Ovary (tissue), 7 donors: ENCODE measurements at regions not wholly inside any gene's neighbourhood (a gene's known extent, or its start where the extent isn't known, plus 50 kb on each side); places are given as distances from the start of the nearest gene placed in this dataset. TPM values are rescaled to one million over a fixed set of nuclear protein-coding genes. Genes with fewer than 3 reads are reported as not detected.

Source experiments
- DNase-seq, 5 donors: peaks; one replicate each; pipeline ENCODE4 v3.0.0-alpha.2; 2019 to 2020
- H3K27ac ChIP-seq, 2 donors: fragments of 200-600 bp; one replicate each; pipeline versions ENCODE4 v1.5.1 to v1.8.0; 2019 to 2022
- H3K27me3 ChIP-seq: fragments of 200-600 bp; one replicate; pipeline ENCODE4 v1.8.0; 2022
- H3K36me3 ChIP-seq: fragments of 200-600 bp; sonication (generic); one replicate; pipeline ENCODE4 v1.5.1; 2019
- H3K4me1 ChIP-seq: one replicate; pipeline ENCODE4 v1.8.1; 2013; ENCODE audit warnings: mild to moderate bottlenecking, moderate library complexity; ENCODE audit not compliant: insufficient read depth
- H3K4me3 ChIP-seq: fragments of 200-600 bp; sonication (generic); one replicate; pipeline ENCODE4 v1.5.1; 2017
- H3K9me3 ChIP-seq, 2 donors: fragments of 200-600 bp in 1 of 2; sonication (generic) in 1 of 2; one replicate each; pipeline versions ENCODE4 v1.5.1 to v1.8.1; 2013 to 2019; ENCODE audit warnings: mild to moderate bottlenecking in 1 of 2, moderate library complexity in 1 of 2
- EP300 ChIP-seq: sonication (generic); formaldehyde crosslinking; IDR thresholded peaks from one replicate; pipeline ENCODE4 v1.6.1; 2017; ENCODE audit warnings: antibody characterized with exemption
- POLR2A ChIP-seq: fragments of 450-650 bp; IDR thresholded peaks from one replicate; pipeline ENCODE4 v1.6.1; 2017; ENCODE audit warnings: antibody characterized with exemption, mild to moderate bottlenecking, moderate library complexity
- WGBS, 3 donors: extraction: QIAGEN DNeasy Blood & Tissue Kit in 1 of 3; methylation state at CpG; one replicate each; pipeline versions ENCODE4 v1.1.5 to v1.1.7; 2013 to 2017; 5-methylcytosine and 5-hydroxymethylcytosine counted together
- intact Hi-C, 4 donors: fragments of 100-400 bp; cut with DNase I; formaldehyde crosslinking; loops; one replicate each; pipeline versions ENCODE4 v1.11.0 to v1.15.1; 2022 to 2023
- small RNA-seq: library from RNA; depleted of rRNA; stranded (forward); fragments of <200 nt; gene quantifications from one replicate; pipeline ENCODE3, GENCODE V24; 2016
- TF ChIP-seq, protein P1 (sequence below), 3 donors: fragments of 450-650 bp in 2 of 3; fragments of 200-600 bp in 1 of 3; IDR thresholded peaks; one replicate each; pipeline versions ENCODE4 v1.5.1 to v1.8.0; 2016 to 2022; ENCODE audit warnings: antibody characterized with exemption in 3 of 3, mild to moderate bottlenecking in 1 of 3
- donor health status: DM: no; HTN: no; CAD: no; lungs with moderate emphysema.
- donor health status: DM: no; HTN: no; CAD: no.
- donor health status: Bipolar disorder and iron deficiency.
- donor health status: DM: no; HTN: no; CAD: no.
- donor health status: DM: yes; HTN: yes; CAD: no.

DNA sequence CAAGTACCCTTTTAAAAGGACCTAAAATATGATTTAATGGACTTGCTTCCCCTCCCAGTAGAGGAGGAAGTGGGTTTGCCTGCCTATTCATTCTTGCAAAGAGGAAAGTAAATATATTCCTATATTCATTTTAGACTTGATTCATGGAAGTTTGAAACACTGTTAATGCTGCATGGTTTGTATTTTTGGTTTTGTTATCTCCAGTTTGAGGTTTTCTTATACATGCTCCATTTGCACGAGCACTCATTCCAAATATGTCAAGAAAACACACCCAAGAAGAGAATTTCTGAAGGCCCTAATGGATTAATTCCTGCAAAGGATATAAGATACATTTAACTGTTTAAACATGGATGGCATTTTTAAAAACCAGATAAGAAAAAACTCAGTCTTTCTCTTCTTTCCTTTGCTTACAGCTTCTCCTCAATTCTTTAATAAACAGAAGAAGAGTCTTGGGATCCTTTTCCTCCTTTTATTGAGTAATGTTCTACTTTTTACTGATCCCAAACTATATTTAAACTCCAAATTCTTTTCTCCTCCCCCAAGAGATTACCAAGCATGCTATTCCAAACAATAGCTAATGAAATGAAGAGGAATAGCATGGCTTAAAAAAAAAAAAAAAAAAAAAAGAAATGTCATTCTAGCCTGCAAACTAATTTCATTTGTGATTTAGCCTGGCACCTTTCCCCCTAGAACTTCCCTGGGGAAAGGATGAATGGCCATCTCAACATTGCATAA is 54.6 kb upstream of the LDB2 start:
- no peak for DNase-seq
- Histone ChIP-seq H3K27me3 (no peaks in the 10 kb centered on the region), H3K36me3 (no peaks in the 10 kb centered on the region), H3K4me1 (no peaks in the 10 kb centered on the region), H3K27ac (no peak overlapping the region), H3K4me3 (no peak overlapping the region), H3K9me3 (peaks cover 0 to 3% of the 10 kb centered on the region in 2 donors)
- TF ChIP-seq, protein P1, sequence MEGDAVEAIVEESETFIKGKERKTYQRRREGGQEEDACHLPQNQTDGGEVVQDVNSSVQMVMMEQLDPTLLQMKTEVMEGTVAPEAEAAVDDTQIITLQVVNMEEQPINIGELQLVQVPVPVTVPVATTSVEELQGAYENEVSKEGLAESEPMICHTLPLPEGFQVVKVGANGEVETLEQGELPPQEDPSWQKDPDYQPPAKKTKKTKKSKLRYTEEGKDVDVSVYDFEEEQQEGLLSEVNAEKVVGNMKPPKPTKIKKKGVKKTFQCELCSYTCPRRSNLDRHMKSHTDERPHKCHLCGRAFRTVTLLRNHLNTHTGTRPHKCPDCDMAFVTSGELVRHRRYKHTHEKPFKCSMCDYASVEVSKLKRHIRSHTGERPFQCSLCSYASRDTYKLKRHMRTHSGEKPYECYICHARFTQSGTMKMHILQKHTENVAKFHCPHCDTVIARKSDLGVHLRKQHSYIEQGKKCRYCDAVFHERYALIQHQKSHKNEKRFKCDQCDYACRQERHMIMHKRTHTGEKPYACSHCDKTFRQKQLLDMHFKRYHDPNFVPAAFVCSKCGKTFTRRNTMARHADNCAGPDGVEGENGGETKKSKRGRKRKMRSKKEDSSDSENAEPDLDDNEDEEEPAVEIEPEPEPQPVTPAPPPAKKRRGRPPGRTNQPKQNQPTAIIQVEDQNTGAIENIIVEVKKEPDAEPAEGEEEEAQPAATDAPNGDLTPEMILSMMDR (IDR thresholded peaks at IDR 0.05) = no peak
- TF ChIP-seq EP300 = no peak
- TF ChIP-seq POLR2A = no peak
- intact Hi-C loops = no loop called here
- WGBS, 3 donors = 6 to 14% (median 10%) methylated on average over 1 of the region's 1 CpG

DNA sequence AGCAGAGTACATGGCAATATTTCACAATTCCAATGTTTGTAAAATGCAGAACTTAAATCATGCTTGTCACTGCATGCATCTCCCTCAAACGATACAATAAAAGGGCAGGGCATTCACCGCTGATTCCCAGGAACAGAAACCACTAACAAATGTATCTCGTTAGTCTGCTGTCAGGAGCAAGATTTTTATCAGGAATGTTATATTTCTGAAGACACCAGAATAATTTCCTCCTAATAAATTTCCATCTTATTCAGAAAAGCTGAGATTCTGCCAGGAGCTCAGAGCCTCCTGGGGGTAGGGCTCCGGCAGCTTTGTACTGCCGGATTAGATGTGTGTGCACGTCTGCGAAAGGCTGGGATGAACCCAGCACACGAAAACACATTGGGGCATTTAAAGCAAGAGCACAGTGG is 54.0 kb upstream of the LDB2 start:
- H3K27me3 ChIP-seq = no peaks in the 10 kb centered on the region
- H3K36me3 ChIP-seq = no peaks in the 10 kb centered on the region
- intact Hi-C loops = no loop called here
- peaks cover 0 to 3% of the 10 kb centered on the region in 2 donors for H3K9me3 ChIP-seq
- no peak overlapping the region for H3K27ac ChIP-seq
- no peak for DNase-seq
- 15 to 20% (median 18%) methylated on average over 8 of the region's 8 CpGs for whole genome bisulfite sequencing, 3 donors
- no peaks in the 10 kb centered on the region for H3K4me1 ChIP-seq
- no peak overlapping the region for H3K4me3 ChIP-seq
- TF ChIP-seq, protein P1 (IDR thresholded peaks at IDR 0.05) = no peak
- TF ChIP-seq POLR2A = no peak

Small RNAs in the stretch of these regions (small RNA-seq; reads per million reads assigned to genes)
- gene MTND5P4 = not detected
- not detected for gene SNORA75B
